ENCODE measurements at regions not wholly inside any gene's neighbourhood (a gene's known extent, or its start where the extent isn't known, plus 50 kb on each side); places are given as distances from the start of the nearest gene placed in this dataset.

DNA sequence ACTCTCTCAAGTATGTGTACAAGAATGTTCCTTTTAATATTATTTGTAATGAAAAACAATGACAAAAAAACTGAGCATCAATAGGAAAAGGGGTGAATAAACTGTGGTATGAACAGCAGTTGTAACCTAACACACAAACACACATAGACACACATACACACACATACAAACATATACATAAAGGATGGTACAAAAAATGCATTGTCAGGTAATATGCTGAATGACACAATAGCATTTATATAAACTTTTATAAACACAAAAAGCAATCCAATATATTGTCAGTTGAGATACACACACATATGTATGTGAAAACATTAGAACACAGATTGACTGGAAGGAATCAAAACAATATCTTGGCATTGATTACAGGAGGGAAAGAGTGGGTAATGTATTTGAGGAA, 227.0 kb upstream of the ISL1 start:
- TF ChIP-seq, protein P1, sequence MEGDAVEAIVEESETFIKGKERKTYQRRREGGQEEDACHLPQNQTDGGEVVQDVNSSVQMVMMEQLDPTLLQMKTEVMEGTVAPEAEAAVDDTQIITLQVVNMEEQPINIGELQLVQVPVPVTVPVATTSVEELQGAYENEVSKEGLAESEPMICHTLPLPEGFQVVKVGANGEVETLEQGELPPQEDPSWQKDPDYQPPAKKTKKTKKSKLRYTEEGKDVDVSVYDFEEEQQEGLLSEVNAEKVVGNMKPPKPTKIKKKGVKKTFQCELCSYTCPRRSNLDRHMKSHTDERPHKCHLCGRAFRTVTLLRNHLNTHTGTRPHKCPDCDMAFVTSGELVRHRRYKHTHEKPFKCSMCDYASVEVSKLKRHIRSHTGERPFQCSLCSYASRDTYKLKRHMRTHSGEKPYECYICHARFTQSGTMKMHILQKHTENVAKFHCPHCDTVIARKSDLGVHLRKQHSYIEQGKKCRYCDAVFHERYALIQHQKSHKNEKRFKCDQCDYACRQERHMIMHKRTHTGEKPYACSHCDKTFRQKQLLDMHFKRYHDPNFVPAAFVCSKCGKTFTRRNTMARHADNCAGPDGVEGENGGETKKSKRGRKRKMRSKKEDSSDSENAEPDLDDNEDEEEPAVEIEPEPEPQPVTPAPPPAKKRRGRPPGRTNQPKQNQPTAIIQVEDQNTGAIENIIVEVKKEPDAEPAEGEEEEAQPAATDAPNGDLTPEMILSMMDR (IDR thresholded peaks at IDR 0.05) = no peak
- no peak for TF ChIP-seq POLR2A (IDR thresholded peaks at IDR 0.05)
